Breast epithelium (tissue), 3 donors: ENCODE measurements at regions not wholly inside any gene's neighbourhood (a gene's known extent, or its start where the extent isn't known, plus 50 kb on each side); places are given as distances from the start of the nearest gene placed in this dataset.

Experiments
- CTCF ChIP-seq, 3 donors: fragments of 450-650 bp; IDR thresholded peaks; one replicate each; pipeline ENCODE4 v1.5.1; 2016 to 2017; ENCODE audit warnings: antibody characterized with exemption in 3 of 3, mild to moderate bottlenecking in 3 of 3, moderate library complexity in 3 of 3
- POLR2A ChIP-seq: fragments of 450-650 bp; IDR thresholded peaks from one replicate; pipeline ENCODE4 v1.6.1; 2016; ENCODE audit warnings: antibody characterized with exemption, mild to moderate bottlenecking, moderate library complexity
- POLR2AphosphoS5 ChIP-seq, 3 donors: sonication (generic); formaldehyde crosslinking; IDR thresholded peaks; one replicate each; pipeline ENCODE4 v1.6.1; 2017; ENCODE audit warnings: antibody characterized with exemption in 3 of 3

GRCh38 chr2:142222715-142223114 is 91.9 kb upstream of the LRP1B start:
- TF ChIP-seq CTCF (IDR thresholded peaks at IDR 0.05) (no peak), POLR2A (no peak), POLR2AphosphoS5 (IDR thresholded peaks at IDR 0.05) (no peak)
